Epithelial cell of prostate (primary cell): ENCODE measurements at regions not wholly inside any gene's neighbourhood (a gene's known extent, or its start where the extent isn't known, plus 50 kb on each side); places are given as distances from the start of the nearest gene placed in this dataset.
"Not testable (repeated sequence)": the region's sequence is repeated elsewhere in the genome, so short reads cannot be mapped to it uniquely, and the experiment has no call there.

Experiments used
- DNase-seq: peaks from one replicate; pipeline ENCODE4 v3.0.0-alpha.2; 2011; ENCODE audit warnings: low read depth, low spot score
- H3K27ac ChIP-seq: fragments of 450-650 bp; 2 replicates; pipeline ENCODE4 v1.5.1; 2017; ENCODE audit warnings: mild to moderate bottlenecking

DNA sequence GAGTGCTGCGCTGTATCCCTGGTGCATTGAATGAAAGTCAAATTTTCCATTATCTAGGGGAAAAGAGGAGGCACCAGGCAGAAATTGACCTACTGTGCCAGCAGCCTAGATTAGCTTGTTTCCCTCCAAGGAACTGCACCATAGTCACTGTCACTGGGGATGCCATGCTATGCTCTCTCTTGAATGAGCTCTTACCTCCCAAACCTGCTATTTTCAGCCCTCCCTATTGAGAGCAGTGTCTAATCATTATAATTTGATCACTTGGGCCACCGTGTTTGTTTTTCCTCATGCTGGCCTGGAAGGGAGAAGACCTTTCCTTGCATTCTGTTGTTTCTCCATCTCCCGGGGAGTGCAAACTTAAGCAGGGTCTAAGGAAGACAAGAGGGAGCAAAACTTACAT lies 492.9 kb downstream of the SIPA1L2 start:
- DNase-seq, result no peak
- H3K27ac ChIP-seq, result no peak overlapping the region

DNA sequence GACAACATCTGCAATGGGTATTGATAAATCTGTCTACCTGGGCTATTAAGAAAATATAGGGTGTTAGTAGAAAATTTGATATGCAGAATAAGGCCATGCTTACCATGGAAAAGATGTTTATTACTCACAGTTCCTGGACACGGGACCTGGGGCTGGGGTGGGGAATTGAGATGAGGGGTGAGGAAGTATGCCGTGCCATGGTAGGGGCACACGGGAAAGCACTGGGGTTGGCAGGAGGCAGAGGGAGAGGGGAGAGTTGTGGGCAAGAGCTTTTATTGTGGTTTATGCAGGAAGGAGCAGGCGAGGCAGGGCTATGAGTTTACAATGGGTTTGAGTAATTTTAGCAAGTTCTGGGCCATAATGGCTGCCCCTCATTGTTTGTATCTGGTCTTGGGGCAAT lies 493.8 kb downstream of the SIPA1L2 start:
- DNase-seq, result no peak
- no peak overlapping the region for H3K27ac ChIP-seq

DNA sequence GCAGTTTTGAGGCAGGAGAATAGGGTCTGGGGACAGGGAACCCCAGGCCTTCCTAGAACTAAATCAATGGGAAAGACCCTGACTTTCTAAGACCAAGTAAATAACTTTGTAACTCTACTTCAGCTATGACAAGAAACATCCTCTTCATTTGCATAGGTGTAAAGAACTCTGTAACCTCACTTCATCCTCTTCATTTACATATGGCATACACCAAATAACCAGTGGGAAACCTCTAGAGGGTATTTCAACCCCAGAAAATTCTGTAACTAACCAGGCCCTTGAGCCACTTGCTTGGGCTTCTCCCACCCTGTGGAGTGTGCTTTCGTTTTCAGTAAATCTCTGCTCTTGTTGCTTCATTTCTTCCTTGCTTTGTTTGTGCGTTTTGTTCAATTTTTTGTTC lies 495.6 kb downstream of the SIPA1L2 start:
- no peak for DNase-seq
- no peak overlapping the region for H3K27ac ChIP-seq

DNA sequence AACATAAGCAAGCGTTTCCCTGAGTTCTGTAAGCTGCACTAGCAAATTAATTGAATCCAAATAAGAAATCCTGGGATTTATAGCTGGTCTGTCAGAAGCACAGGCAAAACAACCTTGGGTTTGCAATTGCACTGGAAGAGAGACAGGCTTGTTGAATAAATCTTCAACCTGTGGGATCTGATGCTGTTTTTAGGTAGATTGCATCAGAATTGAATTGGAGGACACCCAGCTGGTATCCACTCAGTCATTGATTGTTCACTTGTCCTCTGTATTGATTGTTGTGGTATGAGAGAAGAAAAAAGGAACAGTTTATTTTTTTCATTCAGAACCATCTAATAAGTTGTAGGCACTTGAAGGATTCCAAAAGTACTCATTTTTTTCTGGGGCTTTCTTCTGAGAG lies 497.4 kb downstream of the SIPA1L2 start:
- H3K27ac ChIP-seq, result no peak overlapping the region
- no peak for DNase-seq

DNA sequence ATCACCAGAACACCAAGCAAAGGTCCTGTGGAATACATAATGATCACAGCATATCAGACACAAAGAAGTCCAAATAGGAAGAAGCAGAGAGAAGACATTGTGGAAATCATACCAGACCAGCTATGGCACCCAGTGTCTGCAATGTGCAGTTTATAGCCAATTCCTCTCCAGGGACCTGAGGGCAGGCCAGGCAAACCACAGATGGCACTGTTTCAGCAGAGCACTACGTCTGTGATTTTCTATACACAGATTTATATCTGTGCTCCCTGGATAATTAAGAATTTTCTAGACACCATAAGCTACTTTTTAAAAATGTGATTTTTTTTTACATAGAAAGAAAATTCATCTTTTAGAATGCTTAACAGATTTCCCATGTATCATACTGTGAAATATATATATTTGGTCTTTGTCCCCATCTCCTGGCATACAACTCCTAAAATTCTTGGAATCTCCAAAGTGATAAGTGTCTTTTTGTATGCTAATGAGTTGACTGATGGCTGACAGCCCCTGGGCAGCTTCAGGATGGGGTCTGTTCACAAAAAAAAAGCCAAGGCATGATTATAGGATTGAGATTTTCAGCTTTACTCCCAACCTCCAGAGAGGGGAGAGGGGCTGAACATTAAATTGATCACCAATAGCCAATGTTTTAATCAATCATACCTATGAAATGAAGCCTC lies 498.1 kb downstream of the SIPA1L2 start:
- DNase-seq, result no peak
- H3K27ac ChIP-seq, result peak overlapping the region; percentile 47

DNA sequence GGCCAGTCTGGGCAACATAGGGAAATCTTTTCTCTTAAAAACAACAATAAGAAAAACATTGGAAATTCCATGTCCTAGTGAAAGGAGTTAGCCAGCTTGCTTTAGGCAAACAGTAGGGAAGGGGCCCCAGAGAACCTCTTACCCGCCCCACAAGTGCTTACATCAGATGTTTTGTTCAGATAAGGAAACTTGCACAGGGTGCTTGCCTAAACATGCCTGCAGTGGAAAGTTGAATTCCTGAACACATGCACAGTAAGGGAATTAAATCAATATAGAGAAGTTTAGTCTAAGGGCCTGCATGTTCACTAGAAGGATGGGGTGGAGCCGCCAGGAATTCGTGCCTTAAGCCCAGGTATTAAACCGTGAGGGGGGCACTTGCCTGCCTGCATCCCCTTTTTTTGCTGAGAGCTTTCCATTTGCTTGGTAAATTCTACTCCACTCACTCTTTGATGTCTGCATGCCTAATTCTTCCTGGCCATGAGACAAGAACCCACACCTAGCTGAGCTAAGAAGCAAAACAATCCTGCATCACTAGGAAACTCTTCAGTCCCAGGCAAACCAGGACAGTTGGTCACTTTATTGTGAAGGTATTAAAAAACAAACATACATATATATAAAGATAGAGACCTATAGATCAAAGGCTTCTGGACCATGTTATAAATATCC lies 499.0 kb downstream of the SIPA1L2 start:
- peak; percentile 39 for DNase-seq
- peak overlapping the region; percentile 47 for H3K27ac ChIP-seq

DNA sequence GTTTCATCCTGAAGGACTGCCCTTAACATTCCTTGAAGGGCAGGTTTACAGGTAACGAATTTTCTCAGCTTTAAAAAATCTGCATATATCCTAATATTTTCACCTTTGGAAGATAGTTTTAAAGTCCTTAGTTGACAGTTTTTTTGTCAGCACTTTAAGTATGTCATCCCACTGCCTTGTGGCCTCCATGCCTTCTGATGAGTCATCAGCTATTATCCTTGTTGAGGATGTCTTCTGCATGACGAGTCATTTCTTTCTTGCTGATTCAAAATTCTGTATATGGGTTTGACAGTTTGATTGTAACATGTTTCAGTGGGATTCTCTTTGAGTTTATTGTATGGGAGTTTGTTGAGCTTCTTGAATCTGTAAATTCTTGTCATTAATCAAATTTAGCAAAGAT lies 500.6 kb downstream of the DISC1 start:
- H3K27ac ChIP-seq, result no peak overlapping the region
- DNase-seq, result peak; percentile 53

DNA sequence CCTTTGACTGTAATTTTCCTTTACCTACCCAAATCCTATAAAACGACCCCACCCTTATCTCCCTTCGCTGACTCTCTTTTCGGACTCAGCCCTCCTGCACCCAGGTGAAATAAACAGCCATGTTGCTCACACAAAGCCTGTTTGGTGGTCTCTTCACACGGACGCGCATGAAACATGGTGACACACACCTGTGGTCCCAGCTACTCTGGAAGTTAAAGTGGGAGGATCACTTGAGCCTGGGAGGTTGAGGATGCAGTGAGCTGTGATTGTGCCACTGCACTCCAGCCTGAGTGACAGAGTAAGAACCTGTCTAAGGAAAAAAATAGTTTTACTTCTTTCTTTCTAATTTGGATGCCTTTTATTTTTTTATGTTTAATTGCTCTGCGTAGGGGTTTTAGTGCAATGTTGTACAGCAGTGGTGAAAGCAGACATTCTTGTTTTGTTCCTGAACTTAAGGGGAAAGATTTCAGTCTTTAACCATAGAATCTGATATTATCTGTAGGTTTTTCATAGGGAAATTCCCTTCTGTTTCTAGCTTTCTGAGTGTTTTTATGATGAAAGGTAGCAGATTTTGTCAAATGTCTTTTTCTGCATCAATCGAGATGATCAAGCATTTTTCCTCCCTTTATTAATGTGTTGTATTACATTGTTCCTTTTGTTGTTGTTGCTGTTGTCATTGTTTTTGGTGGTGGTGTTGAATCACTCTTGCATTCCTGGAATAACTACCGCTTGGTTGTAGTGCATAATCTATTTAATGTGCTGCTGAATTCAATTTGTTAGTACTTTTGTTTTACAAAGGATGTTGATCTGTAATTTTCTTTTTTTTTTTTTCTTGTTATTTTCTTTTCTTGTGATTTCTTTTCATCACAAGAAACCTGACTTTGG lies 497.4 kb downstream of the DISC1 start:
- DNase-seq, result no peak

DNA sequence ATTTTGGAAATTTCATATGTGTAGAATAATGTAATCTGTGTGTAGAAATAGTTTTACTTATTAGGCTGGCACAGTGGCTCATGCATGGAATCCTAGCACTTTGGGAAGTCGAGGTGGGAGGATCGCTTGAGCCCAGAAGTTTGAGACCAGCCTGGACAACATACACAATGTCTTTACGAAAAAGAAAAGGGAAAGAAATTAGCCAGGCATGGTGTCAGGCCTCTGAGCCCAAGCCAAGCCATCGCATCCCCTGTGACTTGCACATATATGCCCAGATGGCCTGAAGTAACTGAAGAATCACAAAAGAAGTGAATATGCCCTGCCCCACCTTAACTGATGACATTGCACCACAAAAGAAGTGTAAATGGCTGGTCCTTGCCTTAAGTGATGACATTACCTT lies 491.3 kb downstream of the DISC1 start:
- H3K27ac ChIP-seq, DNase-seq: not testable (repeated sequence)

More for the DNA sequence above, 497.4 kb downstream of the DISC1 start:
- H3K27ac ChIP-seq, result no peak overlapping the region

DNA sequence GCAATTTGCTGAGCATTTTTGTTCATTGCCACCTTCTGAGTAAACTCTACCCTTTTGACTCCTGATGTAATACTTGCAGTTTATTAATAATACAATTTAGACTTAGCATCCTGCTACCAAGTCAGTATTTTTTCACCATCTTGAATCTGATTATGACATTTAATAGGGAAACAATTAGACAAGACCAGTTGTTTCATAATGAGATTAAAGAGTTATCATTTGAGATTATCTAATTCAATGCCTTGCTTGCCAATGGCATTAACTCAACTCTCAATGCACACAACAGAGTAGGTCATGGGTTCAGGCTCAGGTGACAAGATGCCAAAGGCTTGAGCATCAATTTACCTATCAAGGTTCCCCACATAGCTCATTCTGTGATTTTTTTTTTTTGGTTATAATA lies 488.4 kb downstream of the DISC1 start:
- DNase-seq, result no peak
- H3K27ac ChIP-seq, result no peak overlapping the region

DNA sequence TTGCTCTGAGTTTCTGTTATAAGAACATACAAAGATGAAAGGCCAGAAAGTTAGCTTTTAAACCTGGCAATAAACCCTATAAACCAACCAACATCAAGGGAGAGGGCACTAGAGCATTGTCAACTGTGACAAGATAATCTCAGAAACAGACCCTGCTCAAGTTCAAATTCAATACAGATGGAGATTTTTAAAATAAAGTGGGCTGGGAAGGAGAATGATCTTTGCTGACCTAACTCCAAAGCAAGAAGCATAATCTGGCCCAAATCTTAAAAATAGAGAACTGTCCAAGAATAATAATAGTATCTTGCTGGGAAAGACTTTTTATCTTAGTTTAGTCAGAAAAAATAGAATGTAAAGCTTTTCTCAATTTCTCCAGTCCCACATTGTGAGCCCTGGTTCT lies 485.5 kb downstream of the DISC1 start:
- no peak for DNase-seq
- H3K27ac ChIP-seq, result no peak overlapping the region

DNA sequence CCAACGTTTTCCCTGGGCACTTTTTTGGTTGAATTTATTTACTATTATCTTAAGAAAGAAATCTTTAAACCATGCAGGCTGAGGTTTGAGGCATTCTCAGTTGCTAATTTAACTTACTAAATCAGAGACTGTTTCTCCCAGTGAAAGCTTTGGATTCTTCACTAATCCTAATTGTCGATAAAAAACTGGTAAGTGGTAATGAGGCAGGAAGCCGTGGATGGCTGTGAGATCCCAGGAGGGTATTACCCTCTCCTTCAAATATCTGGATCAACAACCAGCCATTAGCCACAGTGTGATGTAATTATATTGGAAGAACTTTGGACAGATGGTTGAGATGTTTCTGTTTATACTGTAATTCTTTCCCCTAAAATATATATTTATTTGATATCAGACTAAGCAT lies 485.0 kb downstream of the DISC1 start:
- no peak overlapping the region for H3K27ac ChIP-seq
- DNase-seq, result no peak

DNA sequence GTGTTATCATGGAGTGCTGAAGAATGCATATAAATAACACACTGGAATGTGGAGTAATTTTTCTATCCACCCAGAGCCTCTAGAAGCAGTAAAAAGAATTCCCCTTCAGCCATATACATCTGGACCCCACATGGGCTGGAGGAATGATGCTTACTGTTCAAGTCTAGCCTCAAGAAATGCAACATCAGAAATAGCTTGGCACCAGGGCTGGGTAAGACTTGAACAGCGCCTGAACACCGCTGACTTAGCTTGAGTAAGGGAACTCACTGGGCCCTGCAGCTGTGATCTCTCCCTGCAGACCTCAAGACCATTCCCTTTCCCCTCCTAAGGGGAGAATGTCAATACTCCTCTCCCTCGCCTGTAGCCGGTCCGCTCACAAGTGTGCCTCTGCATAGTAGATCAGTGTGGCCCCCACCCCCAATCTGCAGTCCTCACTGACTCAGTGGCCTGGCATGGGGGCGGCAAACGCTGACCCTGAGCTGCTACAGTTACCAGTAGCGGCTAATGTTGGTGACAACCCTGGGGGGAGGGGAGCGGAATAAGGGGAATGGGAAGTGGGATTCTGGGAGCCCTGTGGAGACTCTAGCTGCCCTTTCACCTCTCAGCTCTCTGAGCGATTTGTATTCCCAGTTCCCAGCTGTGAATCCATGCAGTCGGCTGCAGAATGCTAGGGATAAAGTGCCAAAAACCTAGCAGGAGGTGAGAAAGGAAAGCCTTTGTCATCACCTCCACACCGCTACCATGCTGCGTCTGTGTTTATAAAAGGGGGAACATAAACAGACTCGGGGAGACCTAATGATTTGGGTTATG lies 483.9 kb downstream of the DISC1 start:
- no peak for DNase-seq
- no peak overlapping the region for H3K27ac ChIP-seq

DNA sequence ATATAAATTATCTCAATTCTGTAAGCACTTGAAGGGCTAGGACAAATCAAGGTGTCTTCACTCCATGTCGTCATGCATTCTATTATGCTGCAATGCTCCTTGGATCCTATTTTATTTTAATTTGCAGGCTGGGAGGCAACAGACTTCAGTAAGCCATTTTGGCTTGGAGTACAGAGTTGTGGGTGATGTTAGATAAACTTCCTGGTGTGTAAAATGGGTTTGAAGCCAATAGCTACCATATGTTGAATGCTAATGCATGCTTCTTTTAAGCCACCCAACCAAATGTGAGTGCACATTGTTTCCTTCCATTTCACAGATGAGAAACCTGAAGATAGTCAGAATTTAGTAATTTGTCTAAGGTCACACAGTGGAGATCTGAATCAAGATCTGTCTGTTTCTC lies 482.8 kb downstream of the DISC1 start:
- no peak overlapping the region for H3K27ac ChIP-seq
- no peak for DNase-seq

DNA sequence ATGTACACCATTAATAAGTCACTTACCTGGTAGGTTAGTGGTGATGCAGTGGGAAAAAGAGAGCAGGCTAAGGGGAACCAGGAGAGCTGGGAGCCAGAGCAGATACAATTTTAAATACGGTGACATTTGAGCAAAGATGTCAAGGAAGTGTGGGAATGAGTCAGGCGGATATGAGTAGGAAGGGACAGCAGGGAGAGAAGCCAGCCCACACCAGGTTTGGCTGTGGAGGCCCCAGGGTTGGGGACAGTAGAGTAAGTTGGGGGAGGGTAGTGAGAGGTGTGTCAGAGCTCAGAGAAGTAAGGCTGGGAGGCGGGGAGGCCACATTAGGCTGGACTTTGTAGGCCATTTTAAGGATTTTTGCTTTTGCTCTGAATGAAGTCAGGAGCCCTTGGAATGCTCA lies 482.0 kb downstream of the DISC1 start:
- no peak for DNase-seq
- H3K27ac ChIP-seq, result no peak overlapping the region

DNA sequence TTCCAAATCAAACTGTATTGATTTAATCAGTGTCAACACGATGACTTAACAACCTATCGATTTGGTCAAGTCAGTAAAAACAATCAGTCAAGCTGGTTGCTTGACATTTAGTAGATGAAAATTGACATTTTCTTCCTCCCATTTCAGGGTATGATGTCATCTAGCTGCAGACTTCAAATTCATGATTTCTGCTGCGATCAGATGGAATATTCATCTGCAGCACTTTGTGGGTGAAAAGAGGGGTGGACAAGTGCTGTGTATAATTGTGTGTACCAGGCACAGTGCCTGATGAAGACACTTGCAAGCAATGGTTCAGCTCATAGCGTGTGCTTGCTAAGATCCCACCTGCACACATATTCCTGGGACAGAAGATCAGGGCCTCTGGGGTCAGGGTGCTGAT lies 479.8 kb downstream of the DISC1 start:
- no peak for DNase-seq
- no peak overlapping the region for H3K27ac ChIP-seq

DNA sequence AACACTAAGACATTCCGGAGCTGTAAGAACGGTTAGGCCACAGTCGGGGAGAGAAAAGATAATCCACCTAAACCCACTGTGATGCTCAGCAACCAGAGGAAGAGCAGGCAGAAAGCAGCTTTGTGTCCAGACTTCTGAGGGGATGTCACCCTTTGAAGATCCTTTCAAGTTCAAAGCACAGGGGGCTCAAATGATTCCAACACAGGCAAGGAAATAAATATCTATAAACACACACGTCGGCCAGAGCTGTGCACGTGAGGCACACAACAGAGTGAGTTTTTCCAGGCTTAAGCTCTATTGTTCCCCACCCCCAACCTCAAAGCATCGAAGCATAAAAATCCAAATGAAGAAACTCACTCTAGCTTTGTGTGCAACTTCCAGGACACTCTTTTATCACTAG lies 479.0 kb downstream of the DISC1 start:
- no peak for DNase-seq
- no peak overlapping the region for H3K27ac ChIP-seq

DNA sequence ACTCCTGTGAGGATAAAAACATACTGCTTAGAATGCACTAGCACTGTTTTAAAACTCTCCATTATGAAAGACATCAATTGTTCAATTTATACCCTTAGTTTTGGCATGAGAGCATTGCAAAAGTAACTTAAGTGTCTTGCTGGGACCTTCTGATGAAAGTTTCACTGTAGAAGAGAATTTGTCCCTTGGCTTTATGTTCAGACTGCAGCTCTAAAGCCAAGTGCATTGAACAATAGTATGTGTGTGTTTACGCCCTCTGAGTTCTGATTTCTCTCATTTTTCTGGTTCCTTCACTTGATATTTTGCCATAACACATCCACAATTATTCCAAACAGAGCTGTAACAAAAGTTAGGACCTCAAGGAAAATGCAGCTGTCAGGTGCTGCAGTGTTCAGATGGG lies 474.6 kb downstream of the DISC1 start:
- no peak for DNase-seq
- no peak overlapping the region for H3K27ac ChIP-seq

DNA sequence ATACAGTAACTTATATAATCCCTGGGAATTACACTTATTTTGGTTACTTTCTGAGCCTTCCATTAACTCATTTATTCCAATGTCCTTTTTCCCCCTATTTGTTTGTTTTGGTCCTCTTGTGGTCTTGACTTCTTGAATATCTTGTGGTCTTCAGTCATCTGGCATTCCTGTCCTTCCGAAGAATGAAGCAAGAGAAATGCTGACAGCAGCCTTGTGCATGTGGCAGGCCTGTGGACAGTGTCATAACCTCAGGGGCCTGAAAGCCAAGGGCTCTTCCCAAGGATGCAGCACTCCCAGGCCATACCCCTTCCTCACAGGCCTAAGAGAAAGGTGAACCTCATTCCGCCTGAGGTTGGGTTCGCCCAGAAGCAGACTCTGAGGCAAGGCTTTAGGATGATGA lies 470.2 kb downstream of the DISC1 start:
- no peak for DNase-seq

More for the DNA sequence above, 470.2 kb downstream of the DISC1 start:
- no peak overlapping the region for H3K27ac ChIP-seq
